Non-pigmented ciliary epithelial cell (primary cell): ENCODE measurements at regions not wholly inside any gene's neighbourhood (a gene's known extent, or its start where the extent isn't known, plus 50 kb on each side); places are given as distances from the start of the nearest gene placed in this dataset.
"Not testable (repeated sequence)": the region's sequence is repeated elsewhere in the genome, so short reads cannot be mapped to it uniquely, and the experiment has no call there.

Source experiments
- DNase-seq: peaks from one replicate; pipeline ENCODE4 v3.0.0-alpha.2; 2010; ENCODE audit warnings: low read depth

DNA sequence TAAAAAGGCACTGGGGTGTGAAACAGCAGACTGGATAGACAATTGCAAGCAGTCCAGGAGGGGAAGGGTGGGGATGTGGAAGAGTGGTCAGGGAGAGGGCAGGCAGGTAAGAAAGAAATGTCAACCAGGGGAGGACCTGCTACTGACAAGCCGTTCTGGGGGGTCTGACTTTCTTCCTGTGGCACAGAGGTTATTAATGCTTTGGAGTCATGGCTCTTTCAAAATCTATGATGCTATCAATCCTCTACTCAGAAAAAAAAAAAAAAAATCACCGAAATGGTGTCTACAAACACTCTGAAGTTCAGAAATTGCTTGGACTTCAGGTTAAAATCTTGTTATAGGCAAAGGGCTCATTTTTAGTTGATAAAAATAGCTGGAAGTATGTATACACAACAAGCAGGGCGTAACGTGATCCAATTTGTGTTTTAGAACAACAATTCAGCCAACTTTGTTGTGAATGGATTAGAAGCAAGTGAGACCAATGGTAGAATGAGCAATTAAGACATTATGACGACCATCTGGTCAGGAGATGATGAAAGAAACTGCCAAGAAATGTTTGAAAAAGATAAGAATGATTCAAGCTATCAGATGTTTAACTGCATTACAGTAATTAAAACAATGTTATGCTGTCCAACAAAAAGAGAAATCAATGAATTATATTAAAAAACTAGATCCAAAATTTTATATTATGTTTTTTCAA, 255.2 kb downstream of the DEPDC1B start:
- no peak for DNase-seq

DNA sequence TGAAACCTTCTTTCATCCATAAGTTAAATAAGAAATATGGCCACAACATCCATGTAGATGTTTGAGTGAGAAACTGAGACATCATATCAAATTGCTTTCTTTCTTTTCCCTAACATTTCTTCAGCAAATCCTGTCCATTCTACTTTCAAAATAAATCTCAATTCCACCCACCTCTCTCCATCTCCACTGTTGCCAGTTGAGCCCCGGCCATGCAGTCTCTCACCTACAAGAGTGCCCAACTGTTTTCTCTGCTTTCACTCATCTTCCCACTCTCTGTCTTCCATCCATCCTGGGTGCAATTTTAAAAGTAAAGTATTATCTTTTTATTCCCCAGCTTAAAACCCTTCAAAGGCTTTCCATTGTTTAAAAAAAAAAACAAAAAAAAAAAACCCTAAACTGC, 260.4 kb downstream of the DEPDC1B start:
- DNase-seq: no peak

DNA sequence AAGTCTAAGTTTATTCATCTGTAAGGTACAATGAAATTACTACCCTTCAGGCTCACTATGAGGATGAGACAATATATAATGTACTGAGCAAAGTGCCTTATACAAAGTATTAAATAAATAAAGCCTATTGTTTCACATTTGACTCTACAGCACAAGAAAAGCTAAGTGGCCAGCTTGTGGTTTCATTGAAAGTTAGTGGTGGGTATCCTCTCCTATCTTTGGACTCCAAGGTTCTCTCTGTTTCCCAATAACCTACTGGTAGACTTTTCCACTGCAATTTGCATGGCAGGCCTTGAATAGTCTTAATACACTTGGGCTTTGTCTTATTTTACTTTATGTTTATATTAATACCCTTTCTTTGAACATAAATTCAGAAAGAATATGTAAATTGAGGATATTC, 262.7 kb downstream of the DEPDC1B start:
- DNase-seq: no peak

DNA sequence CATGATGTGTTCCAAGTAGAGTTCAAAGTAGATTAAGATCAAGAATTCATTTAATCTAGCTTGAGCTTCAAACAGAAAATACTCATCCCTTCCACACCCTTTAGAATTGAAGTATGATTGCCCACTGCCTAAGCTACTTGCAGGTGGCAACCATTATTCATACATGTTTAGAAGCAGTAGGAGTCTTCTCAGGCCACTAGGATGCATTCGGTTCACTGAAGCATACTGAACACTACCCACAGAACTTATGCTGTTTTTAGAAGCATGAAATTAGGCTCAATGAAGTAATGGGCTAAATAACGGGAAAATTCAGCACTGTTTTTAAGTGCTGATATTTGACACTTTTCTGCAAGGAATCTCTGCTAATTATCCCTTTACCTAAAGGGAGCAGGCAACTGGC, 263.4 kb downstream of the DEPDC1B start:
- DNase-seq: no peak

DNA sequence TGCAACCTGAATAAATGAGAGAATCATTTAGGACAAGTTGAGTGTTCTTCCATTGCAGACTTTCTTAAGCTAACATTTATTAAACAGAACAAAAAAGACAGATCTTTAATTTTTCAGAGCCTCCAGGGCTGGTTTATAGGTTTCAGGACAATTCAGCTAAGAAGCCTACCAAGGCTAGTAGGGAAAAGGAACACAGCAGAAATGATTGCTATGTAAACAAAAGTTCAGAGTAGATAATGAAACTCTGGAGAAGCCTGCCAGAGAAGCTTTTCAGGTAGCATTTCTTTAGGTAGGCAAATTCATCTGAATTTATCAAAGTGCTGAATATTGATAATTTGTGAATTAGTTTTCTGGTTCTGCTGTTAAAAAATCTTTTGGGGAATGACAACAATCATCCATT, 264.2 kb downstream of the DEPDC1B start:
- no peak for DNase-seq

DNA sequence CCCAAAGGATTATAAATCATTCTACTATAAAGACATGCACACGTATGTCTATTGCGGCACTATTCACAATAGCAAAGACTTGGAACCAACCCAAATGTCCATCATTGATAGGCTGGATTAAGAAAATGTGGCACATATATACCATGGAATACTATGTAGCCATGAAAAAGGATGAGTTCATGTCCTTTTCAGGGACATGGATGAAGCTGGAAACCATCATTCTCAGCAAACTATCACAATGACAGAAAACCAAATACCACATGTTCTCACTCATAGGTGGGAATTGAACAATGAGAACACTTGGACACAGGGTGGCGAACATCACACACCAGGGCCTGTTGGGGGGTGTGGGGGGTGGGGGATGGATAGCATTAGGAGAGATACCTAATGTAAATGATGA, 273.8 kb downstream of the DEPDC1B start:
- not testable (repeated sequence) for DNase-seq

DNA sequence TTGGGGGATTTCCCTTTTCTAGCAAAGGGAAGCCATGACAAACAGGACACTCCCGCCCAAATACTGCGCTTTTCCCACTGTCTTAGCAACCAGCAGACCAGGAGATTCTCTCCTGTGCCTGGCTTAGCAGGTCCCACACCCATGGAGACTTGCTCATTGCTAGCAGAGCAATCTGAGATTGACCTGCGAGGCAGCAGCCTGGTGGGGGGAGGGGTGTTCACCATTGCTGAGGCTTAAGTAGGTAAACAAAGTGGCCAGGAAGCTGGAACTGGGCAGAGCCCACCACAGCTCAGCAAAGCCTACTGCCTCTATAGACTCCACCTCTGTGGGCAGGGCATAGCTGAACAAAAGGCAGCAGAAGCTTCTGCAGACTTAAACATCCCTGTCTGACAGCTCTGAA, 279.2 kb downstream of the DEPDC1B start:
- DNase-seq: not testable (repeated sequence)

DNA sequence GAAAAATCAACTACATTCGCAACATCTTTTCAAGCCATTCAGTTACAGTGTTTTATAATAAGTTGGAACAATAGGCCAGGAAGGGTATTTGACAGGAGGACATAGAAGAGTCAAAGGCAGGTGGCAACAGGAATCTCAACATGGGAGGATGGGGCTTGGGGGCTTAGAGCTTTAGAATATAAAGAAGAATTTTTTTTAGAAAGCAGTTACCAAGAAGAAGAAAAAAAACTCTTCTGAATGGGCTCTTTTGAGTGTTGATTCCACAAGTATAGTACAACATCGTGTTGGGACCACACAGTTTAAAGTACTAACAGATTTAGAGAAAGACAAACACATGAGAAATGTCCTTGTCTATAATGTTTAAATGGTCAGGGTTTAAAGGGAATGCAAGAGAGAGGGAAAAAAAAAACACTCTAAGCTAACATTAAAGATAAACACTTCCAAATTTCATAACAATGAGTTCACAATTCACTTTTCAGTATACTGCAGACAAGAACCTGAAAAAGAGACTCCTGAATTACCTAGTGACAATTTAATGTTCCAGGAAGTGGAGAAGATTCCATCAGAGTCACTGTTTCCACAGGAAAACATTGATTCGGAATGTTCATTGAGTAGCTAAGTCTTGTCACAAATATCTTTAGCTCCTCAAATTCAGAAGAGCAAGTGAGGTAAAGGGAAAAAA, 282.3 kb downstream of the DEPDC1B start:
- DNase-seq: no peak

DNA sequence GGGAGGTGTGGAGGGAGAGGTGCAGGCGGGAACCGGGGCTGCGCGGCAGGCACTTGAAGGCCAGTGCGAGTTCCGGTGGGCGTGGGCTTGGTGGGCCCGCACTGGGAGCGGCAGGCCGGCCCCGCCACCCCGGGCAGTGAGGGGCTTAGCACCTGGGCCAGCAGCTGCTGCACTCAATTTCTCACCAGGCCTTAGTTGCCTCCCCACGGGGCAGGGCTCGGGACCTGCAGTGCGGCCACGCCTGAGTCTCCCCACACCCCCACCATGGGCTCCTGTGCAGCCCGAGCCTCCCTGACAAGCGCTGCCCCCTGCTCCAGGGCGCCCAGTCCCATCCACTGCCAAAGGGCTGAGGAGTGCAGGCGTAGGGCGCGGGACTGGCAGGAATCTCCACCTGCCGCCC, 284.5 kb downstream of the DEPDC1B start:
- no peak for DNase-seq

DNA sequence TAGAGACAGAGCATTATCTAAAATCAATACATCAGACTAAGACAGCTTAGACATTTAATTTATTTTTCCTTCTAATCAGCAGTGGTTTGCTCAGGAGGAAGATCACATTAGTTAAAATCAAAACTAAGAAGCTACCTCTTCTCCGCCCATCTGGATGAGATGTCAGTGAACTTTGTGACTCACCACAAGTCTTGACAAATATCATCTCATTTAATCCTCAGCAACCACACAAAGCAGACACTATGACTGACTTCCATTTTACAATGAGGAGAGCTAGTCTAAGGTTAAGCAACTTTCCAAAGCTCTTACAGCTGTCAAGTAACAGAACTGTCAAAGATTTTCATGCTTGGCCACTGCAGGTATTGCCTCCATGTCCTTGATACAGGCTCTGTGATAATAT, 289.5 kb downstream of the DEPDC1B start:
- no peak for DNase-seq

DNA sequence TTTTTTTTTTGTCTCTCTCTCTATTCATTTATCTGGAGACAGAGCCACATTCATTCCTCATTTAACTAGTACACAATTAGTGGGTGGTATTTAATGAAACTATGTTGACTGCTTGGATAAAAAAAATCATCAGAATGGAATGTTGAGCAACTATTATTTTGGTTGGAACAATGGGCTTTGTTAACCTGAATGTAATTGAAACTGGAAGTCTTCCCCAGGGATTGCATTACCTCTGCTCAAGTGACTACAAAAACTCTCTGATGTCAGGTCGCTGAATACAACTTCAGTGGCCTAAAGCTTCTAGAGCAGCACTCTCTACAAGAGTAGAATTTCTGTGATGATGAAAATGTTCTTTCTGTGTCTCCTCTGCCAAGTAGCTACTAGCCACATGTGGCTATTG, 295.8 kb downstream of the DEPDC1B start:
- no peak for DNase-seq

DNA sequence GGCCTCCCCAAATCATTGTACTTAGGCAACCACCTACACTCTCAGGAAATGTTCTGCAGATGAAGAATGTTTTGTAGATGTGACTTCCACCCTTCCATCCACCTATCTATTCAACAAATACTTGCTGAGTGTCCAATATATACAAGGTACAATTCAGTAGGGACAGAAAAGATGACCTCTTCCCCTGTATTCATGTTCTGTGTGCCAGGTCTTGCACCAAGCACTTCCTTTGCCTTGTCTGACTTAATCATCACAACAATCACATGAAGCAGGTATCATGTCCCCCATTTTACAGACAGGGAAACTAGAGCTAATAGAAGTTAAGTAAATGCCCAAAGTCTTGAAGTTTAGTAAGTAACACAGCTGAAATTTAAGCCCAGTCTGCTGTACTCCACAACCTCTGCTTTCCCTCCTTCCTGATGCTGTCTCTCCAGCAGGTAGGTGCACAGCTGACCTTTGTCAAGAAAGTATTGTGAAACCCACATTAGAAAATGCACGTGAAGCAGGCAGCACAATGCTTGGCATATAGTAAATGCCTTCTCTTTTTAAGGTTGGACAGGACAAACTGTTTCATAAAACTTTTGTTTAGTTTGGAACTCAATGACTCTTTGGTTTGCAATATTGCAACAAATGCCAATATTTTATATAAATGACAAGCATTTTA, 296.5 kb downstream of the DEPDC1B start:
- no peak for DNase-seq

DNA sequence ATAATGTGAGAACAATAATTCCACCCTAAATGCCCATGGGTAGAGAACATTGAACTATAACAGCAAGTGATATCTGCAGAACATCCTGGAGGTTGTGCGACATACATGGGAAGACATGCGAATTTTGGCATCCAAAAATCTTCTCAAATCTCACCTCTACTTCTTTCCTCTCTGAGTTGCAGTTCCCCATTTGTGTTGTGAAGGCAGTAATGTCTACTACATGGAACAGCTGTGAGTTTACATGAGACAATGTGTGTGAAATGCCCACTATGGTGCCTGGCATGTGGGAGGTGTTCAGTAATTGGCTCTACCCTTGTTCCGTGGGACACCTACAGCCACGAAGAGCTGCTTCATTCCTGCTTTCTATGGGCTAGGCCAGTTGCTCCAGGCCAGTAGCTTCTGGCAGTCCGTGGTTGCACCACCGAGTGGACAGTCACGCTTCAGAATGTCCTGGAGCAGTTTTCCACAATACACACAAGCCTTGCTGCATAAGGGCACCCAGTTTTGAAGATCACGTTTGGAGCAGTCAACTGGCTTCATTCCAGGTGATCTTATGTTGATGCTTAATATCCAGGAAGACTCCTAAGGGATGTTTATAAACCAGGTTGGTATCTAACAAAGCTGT, 297.7 kb downstream of the DEPDC1B start:
- no peak for DNase-seq

DNA sequence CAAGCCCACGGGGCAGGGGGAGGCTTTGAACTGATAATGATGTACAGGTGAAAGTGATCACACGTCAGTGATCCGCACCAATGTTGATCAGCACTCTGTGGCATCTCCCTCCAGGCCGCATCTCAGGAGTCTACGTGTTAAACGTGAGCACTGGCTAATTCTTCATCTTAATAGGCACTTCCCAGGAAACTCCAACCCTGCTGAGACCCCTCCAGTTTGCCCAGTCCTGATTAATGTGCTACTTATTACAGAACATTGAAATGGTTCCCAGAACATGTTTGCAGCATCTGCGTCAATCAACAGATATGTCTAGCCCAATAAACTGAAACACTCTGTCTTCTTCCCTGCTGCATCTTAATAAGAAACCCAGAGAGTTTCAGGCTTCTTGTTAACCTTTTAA, 298.4 kb downstream of the DEPDC1B start:
- DNase-seq: no peak

DNA sequence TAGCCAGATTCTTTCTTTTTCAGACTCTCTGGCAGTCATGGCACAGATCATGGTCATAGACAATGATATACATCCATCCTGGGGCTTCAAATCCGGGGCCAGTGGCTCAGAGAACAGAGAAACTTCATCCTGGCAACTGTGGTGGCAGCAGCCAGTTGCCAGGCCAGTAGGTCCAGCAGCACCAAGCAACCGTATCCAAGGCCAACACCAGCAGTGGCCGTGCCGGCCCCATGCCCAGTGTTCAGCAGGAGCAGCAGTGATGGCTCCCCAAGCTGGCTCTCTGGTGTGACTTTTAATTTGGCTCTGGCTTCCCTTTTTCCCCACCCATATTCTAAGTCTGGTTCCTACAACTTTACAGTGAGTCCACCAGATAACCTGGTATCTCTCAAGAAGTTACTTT, 300.5 kb downstream of the DEPDC1B start:
- DNase-seq: no peak

DNA sequence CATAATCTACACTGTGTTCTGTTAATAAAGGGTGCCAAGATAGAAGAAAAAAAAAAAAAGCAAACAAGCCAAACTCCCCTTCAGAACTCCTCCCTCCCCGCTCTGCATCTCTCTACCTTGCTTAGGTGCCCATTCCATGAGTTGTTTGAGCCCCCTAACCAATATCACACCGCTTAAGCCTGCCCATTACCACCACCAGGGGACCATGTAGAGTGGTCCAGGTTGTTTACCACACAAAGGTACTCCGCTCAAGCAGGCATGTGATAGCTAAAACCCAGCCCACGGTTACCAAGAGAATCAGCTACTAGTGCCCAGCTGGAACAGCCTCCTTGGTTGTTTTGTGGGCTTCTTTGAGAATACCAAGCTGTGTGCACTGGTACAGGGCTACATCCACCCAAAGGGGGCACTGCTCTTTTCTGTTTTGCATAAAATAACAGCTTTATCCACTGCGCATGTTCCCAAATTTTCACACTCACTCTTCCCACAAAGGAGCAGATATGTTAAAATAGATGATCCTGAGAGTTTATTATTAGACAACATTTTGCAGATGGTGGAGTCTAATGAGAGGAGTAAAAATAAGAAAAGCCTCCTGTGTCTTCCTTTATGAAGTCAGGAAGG, 304.1 kb downstream of the DEPDC1B start:
- DNase-seq: no peak

DNA sequence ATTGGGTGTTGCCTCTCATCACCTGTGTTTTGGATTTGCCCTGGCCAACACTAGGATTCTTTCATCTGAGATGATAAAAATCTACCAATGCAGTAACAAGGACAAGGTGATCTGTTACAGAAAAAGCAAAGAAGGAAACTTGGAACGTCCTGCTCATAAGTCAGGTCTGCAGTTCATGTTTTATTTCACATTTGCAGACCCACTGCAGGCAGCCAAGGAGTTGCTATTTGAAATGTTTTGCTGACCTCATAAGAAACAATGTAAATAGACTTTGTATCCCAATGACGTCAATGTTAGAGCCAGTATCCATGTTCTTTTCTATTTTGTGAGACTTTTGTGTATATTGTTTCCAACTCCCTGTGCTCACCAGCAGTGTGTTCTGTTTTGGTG, 312.9 kb downstream of the DEPDC1B start:
- DNase-seq: no peak

DNA sequence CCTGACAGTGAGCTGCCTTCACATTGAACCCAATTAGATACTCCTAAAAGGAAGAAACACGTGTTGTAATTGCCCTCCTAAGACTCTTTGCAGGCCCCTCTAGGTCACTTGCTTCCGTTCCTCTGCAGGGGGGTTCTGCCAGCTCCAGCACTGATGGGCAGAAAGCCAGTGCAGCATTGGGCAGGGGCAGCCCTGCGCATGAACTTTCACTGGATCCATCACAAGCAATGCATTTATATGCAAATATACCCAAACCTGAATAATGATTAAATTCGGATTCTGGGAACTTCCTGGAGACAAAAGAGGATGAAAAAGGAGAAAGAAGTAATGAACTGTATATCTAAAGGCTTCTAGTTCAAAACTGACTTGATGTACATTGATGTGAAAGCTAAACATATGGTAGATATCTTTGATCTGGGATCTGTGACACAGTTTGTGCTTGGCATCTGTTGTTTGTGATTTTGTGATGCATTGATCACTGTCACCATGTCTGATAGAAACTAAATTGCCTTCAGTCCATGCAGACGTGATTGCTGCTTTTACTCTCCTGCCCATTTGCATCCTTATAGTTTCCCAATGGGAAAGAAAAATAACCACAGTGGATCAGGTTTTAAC, 313.4 kb downstream of the DEPDC1B start:
- no peak for DNase-seq

DNA sequence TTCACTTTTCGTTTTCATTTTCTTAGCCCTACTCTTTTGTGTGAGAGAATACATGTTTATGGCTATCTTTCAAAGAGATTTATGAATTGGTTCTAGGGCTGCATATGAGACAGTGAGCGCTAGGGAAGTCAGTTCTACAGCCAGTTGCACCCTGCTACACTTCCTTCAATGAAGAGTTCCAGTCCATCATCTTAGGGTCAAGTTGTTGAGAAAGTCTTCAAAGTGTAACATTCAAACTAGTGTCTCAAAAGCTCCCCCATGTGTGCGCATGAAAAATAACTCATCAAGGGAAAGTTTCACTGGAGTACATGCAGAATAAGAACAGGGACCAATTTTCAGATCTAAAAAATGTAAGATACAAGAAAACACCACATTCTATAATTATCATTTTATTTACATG, 317.2 kb downstream of the DEPDC1B start:
- peak; percentile 26 for DNase-seq

DNA sequence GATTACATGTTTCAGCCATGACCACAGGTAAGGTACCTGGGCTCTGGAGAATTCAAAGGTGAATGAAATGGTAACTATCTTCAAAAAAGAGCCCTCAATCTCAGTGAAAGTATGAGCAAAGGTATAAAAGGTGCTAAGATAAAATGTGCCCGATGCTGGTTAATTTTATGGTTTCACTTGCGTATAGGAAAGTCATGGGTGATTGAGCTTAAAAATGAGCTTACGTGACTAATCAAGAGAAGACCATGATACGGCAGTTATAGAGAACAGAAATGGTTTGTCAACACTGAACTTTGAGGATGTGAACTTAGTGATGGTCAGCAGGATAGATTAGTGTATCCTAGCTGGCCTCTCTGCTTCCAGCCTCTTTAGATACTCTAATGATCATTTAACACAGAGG, 320.1 kb downstream of the DEPDC1B start:
- DNase-seq: no peak

DNA sequence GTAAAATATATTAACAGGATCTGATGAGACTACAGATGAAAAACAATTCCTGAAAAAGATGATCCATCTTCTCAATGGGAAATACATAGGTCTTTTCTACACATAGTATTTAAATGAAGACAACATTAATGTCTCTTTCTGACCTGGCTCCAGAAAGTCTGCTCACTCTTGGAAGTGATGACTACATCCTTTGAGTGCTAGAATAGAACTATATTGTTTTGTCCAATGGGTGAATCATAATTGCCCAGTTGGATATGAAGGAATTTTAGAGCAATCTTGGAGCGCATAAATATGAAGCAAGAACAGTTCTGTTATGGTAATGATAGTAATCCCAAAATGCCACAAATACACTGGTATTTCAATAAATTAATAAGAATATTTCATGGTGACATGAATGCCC, 322.1 kb downstream of the DEPDC1B start:
- DNase-seq: no peak

DNA sequence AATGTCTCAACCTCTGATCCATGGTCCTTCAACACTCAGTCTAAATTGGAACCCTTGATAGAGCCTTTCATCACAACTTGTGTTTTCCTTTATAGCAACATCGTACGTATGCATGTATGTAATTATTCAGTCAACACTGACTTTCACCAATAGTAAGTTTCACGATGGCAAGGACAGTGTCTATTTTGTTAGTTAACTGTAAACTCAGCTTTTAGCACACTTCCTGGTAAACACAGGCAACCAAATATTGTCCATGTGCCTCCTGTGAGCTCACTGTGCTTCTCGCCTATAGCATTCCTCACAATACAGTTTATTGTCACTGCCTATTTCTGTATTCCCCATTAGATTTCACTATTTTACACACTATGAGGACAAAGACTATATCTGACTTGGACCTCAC, 323.1 kb downstream of the DEPDC1B start:
- no peak for DNase-seq
